Heart left ventricle (tissue), 16 donors: ENCODE measurements at regions not wholly inside any gene's neighbourhood (a gene's known extent, or its start where the extent isn't known, plus 50 kb on each side); places are given as distances from the start of the nearest gene placed in this dataset.

Experiments used
- ATAC-seq, 4 donors: fragments of 200-7000 bp; cut with Tn5 transposase; one replicate each; pipeline ENCODE4 v1.9.1; 2020 to 2022; ENCODE audit warnings: moderate library complexity in 4 of 4, mild to moderate bottlenecking in 3 of 4, moderate number of reproducible peaks in 1 of 4
- DNase-seq, 5 donors: peaks; one replicate each; pipeline ENCODE4 v3.0.0-alpha.2; 2020
- H3K27ac ChIP-seq, 12 donors: fragments of 200-600 bp; sonication (generic) in 4 of 12; one replicate each; pipeline versions ENCODE4 v1.5.0 to v1.8.0; 2016 to 2022; ENCODE audit warnings: mild to moderate bottlenecking in 2 of 12
- H3K27me3 ChIP-seq, 9 donors: fragments of 200-600 bp; sonication (generic) in 2 of 9; one replicate each; pipeline versions ENCODE4 v1.5.1 to v1.8.0; 2016 to 2022; ENCODE audit warnings: mild to moderate bottlenecking in 3 of 9
- H3K36me3 ChIP-seq, 9 donors: fragments of 200-600 bp; sonication (generic) in 2 of 9; one replicate each; pipeline versions ENCODE4 v1.5.0 to v1.8.0; 2018 to 2022; ENCODE audit warnings: mild to moderate bottlenecking in 2 of 9
- H3K4me1 ChIP-seq, 12 donors: fragments of 200-600 bp; sonication (generic) in 4 of 12; one replicate each; pipeline versions ENCODE4 v1.5.0 to v1.8.0; 2016 to 2022; ENCODE audit warnings: mild to moderate bottlenecking in 3 of 12
- H3K4me3 ChIP-seq, 12 donors: fragments of 200-600 bp; sonication (generic) in 4 of 12; one replicate each; pipeline versions ENCODE4 v1.5.0 to v1.8.0; 2017 to 2022; ENCODE audit warnings: mild to moderate bottlenecking in 9 of 12, moderate library complexity in 4 of 12
- H3K9me3 ChIP-seq, 12 donors: fragments of 200-600 bp; sonication (generic) in 4 of 12; one replicate each; pipeline versions ENCODE4 v1.5.0 to v1.8.0; 2016 to 2022; ENCODE audit warnings: mild to moderate bottlenecking in 1 of 12
- CTCF ChIP-seq, 12 donors: fragments of 200-600 bp; sonication (generic) in 4 of 12; IDR thresholded peaks; one replicate each; pipeline versions ENCODE4 v1.5.0 to v1.8.0; 2018 to 2022; ENCODE audit warnings: antibody characterized with exemption in 12 of 12, mild to moderate bottlenecking in 5 of 12
- POLR2A ChIP-seq, 2 donors: fragments of 450-650 bp; IDR thresholded peaks; one replicate each; pipeline ENCODE4 v1.6.1; 2017; ENCODE audit warnings: antibody characterized with exemption in 2 of 2, mild to moderate bottlenecking in 2 of 2, moderate library complexity in 2 of 2
- WGBS, 4 donors: extraction: QIAGEN DNeasy Blood & Tissue Kit in 2 of 4; methylation state at CpG; one replicate each; pipeline versions ENCODE4 v1.1.5 to v1.1.7; 2013 to 2018; 5-methylcytosine and 5-hydroxymethylcytosine counted together
- intact Hi-C, 10 donors: fragments of 100-400 bp; cut with DNase I; formaldehyde crosslinking; loops; one replicate each; pipeline versions ENCODE4 v1.11.1 to v1.14.2; 2022
- donor health status: ischemic (EF 13 %, LVEDD 7.1; RV severe dilation, severe dysfunction).
- donor health status: healthy with polysubstance abuse.
- donor health status: DM: no; HTN: yes; CAD: no.
- donor health status: DM: no; HTN: no; CAD: no.
- donor health status: ischemic (EF 25% LVEDD 6.9; RV normal size, moderate dysfunction).
- donor health status: ischemic (EF 25% LVEDD 5.7; RV mildly dilated, moderate dysfunction).
- donor health status: healthy.
- donor health status: DM: yes; HTN: yes; CAD: no.
- donor health status: ischemic (EF 35%, LVEDD 5.7; RV mildly dilated, moderate dysfunction).
- donor health status: nonischemic (EF 11% LVEDD 7.7; RV severe dilation, severe dysfunction).
- donor health status: DM: yes; HTN: yes; CAD: no.
- donor health status: PGD.
- donor health status: ischemic (EF 29% LVEDD 5.4; RV normal size, mild dysfunction).
- donor health status: nonischemic (EF 23%, LVEDD 6.1; RV moderate dilation, normal function).

GRCh38 chr5:6830643-6831239 is 117.5 kb downstream of the TENT4A start:
- 88 to 97% (median 90%) methylated on average over 15 of the region's 15 CpGs for WGBS, 4 donors
- peak in 1 of 4 donors; percentile 41 for ATAC-seq
- no peak overlapping the region for H3K4me3 ChIP-seq

GRCh38 chr5:6831678-6832671 is 118.7 kb downstream of the TENT4A start:
- no peaks in the 10 kb centered on the region for H3K9me3 ChIP-seq
- TF ChIP-seq POLR2A (IDR thresholded peaks at IDR 0.05) = no peak
- no peak for TF ChIP-seq CTCF (IDR thresholded peaks at IDR 0.05)

More at GRCh38 chr5:6830643-6831239, 117.5 kb downstream of the TENT4A start:
- Histone ChIP-seq H3K9me3 (no peaks in the 10 kb centered on the region), H3K36me3 (no peaks in the 10 kb centered on the region), H3K4me1 (peaks cover 0 to 25% (median 7%) of the 10 kb centered on the region in 12 donors), H3K27me3 (peaks cover 0 to 1% (median 0%) of the 10 kb centered on the region in 9 donors), H3K27ac (no peak overlapping the region)
- TF ChIP-seq POLR2A (IDR thresholded peaks at IDR 0.05) = no peak
- no peak for TF ChIP-seq CTCF (IDR thresholded peaks at IDR 0.05)
- intact Hi-C loops = no loop called here
- no peak for DNase-seq

GRCh38 chr5:6832994-6833393 is 119.8 kb downstream of the TENT4A start:
- 4 to 13% (median 12%) methylated on average over 2 of the region's 2 CpGs for WGBS, 4 donors
- H3K27ac ChIP-seq = no peak overlapping the region
- ATAC-seq (peak in 3 of 4 donors; percentile 47 to 75 (median 55)), DNase-seq (no peak)
- peaks cover 0 to 8% (median 0%) of the 10 kb centered on the region in 12 donors for H3K9me3 ChIP-seq
- no peak for TF ChIP-seq POLR2A (IDR thresholded peaks at IDR 0.05)
- no peak for TF ChIP-seq CTCF (IDR thresholded peaks at IDR 0.05)
- H3K36me3 ChIP-seq = no peaks in the 10 kb centered on the region
- H3K27me3 ChIP-seq = peaks cover 0 to under 1% (median 0%) of the 10 kb centered on the region in 9 donors
- H3K4me1 ChIP-seq = peaks cover 0 to 24% (median 7%) of the 10 kb centered on the region in 12 donors
- H3K4me3 ChIP-seq = no peak overlapping the region
- intact Hi-C loops = no loop called here

More at GRCh38 chr5:6831678-6832671, 118.7 kb downstream of the TENT4A start:
- Histone ChIP-seq H3K4me1 (peaks cover 0 to 25% (median 7%) of the 10 kb centered on the region in 12 donors), H3K27ac (no peak overlapping the region), H3K36me3 (no peaks in the 10 kb centered on the region), H3K4me3 (no peak overlapping the region), H3K27me3 (no peaks in the 10 kb centered on the region)
- ATAC-seq = no peak
- 72 to 80% (median 75%) methylated on average over 7 of the region's 7 CpGs for WGBS, 4 donors
- no peak for DNase-seq
- intact Hi-C loops = no loop called here

- DNase-seq (no peak), ATAC-seq (no peak)
- Histone ChIP-seq H3K27ac (no peak overlapping the region), H3K9me3 (peaks cover 0 to 8% (median 0%) of the 10 kb centered on the region in 12 donors), H3K4me1 (peaks cover 0 to 20% (median 7%) of the 10 kb centered on the region in 12 donors), H3K4me3 (no peak overlapping the region), H3K27me3 (peaks cover 0 to 4% (median 0%) of the 10 kb centered on the region in 9 donors), H3K36me3 (no peaks in the 10 kb centered on the region)
- intact Hi-C loops = no loop called here
- TF ChIP-seq CTCF (IDR thresholded peaks at IDR 0.05) (no peak), POLR2A (IDR thresholded peaks at IDR 0.05) (no peak)
- WGBS, 4 donors = 69 to 82% (median 73%) methylated on average over 1 of the region's 1 CpG; no CpG with 5 or more reads in 1 of the 4 donors
These were observed 120.2 kb downstream of the TENT4A start for GRCh38 chr5:6833406-6833805.
